HG02798 (cell line): ENCODE measurements at regions not wholly inside any gene's neighbourhood (a gene's known extent, or its start where the extent isn't known, plus 50 kb on each side); places are given as distances from the start of the nearest gene placed in this dataset.

ENCODE experiments used
- ATAC-seq: cut with Tn5 transposase; IDR thresholded peaks from one replicate; pipeline ENCODE4 v1.9.1; 2021; ENCODE audit warnings: mild to moderate bottlenecking; ENCODE audit not compliant: unreplicated experiment, poor library complexity

DNA sequence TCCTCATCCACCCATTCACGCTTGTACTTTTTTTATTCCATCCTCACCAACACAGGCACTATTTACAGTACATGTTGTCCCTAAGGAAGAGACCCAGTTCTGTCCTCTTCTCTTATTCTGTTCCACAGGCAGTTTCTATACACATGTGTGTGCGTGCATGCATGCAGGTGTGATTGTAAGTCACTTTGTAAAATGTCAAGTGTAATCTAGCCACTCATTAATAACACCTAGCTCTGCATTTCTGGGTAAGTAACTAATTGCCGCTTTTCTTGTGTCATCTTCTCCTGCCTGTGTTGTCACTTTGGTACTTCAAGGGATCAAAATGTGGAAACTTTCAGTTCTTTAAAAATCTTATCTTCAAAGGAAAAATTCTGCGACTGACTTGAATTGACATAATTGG is 377.2 kb downstream of the SEC16B start:
- no peak for ATAC-seq

DNA sequence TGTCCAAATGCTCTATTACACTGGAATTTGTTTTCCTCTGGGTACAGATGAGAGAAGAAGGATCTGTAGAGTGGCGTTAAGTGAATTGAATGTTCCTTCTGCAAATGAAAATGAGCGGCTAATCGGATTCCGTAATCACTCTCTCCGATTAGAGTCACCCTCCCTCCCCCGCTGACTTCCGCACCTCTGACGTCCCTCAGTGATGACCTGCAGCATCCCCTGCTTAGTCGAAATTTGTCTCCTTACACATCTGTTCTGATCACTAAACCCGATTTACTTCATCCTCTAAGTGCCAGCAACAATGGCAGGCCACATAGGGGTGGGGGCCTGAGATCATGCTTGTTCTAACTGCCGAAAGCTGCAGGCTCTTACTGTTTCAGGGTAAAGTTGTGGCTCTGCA is 378.7 kb downstream of the SEC16B start:
- no peak for ATAC-seq

DNA sequence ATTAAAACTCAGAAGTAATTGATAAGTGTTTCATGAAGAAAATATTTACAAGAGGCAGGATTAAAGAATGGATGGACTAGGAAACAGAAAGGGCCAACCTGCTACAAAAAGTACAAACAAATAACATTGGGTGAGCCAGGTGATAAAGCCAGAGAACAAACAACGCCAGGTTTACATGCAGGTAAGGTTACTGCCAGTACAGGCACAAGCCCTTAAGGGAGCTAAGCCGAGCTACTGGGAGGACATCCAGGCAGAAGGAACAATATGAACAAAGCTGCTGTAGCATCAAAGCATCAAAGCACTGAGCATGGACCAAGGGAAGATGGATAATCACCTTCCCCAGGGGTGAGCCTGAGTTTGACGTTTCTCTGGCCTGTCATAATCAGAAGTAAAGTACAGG is 380.7 kb downstream of the SEC16B start:
- ATAC-seq: no peak

DNA sequence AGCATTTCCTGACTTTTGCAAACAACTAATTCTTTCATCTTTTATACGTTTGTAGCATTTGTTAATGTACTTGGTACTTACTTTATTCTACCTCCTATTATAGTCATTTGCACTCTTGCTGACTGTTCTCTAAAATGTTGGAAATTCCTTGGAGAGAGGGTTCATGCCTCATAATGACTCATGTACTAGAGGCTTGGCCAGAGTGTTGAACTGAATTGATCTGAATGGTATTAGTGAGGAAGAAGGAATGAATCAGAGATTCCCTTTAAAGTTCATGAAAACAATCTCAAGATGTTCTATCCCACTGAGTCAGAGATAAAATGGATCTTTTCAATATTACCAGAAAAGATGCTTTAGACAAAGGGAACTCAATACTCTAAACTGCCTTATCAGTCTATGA is 383.4 kb downstream of the SEC16B start:
- ATAC-seq: no peak

DNA sequence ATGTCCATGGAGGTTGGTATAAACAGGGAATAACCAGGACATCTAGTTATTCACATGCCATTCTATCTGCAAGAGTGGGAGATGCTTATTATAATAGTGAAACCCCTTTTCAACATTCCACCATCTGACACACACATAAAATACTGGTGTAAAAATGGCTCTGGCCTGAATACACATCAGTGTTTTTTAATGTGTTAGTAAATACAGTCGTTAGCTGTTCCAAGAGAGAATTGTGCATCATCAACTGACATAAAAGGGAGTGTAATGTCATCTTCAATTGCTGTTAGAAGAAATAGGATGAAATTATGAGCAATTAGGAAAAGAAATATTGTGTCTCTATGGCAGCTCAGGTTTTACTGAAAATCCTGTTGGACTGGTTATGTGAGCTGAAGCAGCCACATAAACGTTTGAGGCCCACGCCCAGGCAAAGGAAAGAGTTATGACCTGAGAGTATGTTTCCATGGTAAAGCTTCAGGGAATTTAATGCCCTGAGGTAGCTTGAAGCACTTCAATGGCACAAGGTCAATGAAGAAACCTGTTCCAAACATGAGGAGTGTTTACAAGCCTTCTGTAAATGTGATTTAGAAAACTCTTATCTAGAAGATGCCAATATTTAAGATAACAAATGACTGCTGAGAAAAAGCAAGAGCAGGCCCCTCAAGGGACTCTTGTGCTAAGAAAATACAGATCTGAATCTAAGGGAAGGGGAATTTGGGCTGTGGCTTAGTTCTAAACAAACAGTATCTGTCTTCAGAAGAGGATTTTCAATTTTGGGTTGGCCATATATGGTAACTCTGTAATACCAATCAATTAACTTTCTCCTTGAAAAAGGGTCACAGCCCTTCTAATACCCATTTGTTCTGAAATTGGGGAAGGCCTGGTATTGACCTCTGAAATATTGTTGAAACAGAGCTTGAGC is 384.3 kb downstream of the SEC16B start:
- ATAC-seq: peak; percentile 53

DNA sequence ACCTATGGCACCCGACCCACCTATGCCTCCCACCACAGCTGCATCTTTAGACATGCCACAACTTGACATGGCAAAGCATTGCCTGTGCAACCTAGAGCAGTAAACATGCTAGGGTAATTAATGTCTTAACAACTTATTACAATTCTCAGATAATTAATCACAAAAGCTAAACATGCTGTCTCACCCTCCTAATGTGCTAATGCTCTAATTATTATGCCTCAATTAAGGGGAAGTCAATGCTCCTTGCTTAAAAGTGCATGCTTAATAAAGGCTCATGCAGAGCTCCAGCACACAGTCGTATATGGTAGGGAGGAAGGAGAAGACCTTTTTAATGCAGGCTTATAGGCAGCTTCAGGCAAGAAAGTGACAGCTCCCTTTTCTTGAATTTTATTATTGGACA is 396.0 kb downstream of the SEC16B start:
- no peak for ATAC-seq

DNA sequence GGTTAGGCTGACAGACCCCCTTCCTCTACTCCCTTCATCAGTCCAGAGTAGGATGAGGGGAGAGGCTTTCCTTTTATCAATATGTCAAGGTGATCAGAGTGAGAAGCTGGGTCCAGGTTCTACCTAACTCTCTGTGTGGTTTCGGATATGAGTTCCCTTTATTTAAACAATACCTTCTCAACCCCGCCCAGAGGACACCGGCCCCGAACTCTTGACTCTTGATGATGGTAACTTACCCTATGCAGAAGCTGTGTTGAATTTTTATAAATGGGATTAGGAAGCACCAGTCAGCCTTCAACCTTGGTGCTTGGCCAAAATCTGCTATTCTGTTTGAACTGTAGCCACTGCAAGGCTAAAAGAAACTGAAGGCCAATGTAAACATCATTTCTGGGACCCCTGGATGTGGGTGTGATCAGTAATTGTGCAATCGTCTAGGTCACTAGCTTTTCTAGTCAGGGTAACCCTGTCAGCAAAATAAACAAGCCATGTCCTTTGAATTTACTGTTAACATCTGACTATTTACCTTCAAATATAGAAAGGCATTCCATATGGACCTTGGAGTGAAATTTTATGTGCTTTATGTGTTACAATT is 398.3 kb downstream of the SEC16B start:
- ATAC-seq: no peak

DNA sequence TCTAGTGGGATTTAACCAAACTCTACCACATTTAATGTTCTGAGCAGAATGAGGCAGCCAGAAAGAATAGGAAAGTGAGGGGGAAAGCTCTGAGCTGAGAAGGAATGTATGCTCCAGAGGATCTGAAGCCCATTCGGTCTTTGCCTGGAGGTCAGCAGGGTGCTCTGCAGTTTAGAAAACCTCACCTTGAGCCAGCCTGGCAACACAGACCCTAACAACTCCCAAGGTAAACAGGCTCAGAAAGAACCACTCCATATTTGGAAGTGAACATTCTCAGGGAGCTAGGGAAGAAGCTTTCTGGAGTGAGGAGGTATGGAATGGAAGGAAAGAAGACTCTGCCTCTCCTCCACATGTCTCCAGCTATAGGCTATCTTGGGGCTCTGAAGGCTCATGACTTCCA is 398.8 kb downstream of the SEC16B start:
- no peak for ATAC-seq

DNA sequence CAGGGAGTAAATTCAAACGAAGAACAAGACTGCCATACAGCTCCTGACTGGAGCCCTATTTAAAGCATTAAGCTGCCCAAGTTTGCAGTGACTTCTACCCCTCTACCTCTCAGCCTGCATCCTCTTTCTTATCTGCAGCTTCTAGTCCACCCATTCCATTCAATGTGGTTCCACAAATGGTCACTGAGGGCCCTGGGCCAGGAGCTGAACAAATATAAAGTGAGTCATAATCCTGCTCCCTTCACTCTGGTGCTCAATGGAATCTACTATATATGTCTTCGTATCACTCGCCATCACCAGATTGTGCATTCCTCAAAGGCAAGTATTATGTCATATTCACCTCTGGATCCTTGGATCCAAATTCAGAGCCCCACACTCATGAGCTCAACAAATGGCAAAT is 398.7 kb downstream of the BRINP2 start:
- no peak for ATAC-seq

DNA sequence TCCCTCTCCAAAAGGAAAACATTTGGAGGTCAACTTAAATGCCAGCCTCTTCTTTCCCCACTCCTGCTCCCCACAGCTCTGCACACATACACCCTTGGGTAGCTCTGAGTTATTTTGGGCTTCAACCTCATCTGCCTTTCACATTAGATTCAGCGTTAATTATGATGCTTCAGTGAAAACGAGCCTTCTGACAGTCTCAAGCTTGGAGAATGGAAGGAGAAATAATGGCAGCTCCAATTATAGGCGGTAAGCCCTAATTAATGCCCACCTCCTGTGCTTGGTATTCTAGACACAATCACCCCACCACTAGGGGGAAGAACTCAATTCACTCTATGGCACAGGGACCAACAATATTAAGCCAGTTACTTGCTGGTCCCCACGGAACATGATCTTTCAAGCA is 397.9 kb downstream of the BRINP2 start:
- ATAC-seq: no peak

DNA sequence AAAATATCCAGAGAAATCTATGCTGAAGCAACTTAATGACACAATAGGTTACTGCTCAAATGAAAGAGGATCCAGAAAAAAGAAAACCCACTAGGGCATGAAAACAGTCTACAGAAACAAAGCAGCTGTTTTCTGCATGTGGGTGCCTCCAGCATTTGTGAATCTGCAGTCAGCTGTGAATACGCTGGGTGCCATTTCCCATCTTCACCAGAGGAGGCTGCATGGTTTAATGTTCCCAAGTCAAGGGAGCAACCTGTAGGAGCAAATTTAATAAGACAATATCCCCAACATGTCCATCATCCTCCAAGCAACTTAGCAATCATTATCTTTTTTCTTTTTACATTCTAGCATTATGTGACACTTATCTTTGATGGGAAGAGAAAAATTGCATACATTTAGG is 396.6 kb downstream of the BRINP2 start:
- ATAC-seq: no peak

DNA sequence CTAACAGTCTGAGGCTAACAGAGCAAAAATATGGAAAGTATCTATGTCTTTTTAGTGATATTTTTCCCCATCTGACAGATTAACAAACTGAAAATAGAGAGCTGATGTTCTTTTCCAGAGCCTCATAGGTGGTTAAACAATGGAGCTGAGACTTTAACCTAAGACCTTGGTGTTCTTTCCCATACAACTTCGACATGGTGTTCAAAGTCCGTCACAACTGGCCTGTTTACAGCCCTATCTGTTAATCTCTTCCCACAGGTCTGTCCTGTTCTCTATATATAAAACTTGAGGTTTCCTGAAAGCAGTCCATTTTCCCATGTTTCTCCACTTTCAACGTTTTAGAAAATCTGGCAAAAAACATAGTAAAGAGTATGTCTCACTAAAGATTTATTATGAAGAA is 395.7 kb downstream of the BRINP2 start:
- no peak for ATAC-seq

DNA sequence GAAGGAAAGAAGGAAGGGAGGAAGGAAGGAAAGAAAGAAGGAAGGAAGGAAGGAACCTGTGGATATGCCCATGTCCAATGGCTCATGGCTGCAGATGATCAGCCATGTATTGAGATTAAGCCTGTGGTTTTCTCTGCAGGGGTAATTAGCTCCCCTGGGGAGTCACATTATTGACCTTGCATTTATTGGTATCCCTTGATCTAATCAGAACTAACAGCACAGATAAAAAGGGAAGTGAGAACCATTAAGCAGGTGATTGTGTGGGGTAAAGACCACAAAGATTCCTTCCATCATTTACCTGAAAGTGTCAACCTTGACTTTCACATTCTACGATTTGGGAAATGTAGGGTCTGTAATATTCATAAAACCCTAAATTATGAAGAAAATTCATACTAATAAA is 390.7 kb downstream of the BRINP2 start:
- ATAC-seq: peak; percentile 39

DNA sequence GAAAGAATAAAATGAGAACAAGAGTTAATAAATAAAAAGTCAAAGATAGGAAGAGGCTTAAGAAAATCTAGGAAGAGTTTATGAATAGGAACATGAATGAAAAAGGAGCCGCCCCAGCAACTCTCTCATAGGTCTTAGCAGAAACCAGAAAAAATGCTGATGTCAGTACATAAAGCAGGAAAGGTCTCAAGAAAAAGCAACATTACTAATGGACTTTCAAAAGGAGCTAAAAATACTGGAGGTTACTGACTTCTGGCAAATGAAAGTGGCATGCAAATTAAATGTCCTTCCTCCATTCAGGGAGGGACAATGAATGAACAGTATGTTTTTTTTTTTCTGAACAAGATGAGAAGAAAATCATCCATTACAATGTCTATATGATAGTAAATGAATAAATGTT is 387.6 kb downstream of the BRINP2 start:
- ATAC-seq: no peak

DNA sequence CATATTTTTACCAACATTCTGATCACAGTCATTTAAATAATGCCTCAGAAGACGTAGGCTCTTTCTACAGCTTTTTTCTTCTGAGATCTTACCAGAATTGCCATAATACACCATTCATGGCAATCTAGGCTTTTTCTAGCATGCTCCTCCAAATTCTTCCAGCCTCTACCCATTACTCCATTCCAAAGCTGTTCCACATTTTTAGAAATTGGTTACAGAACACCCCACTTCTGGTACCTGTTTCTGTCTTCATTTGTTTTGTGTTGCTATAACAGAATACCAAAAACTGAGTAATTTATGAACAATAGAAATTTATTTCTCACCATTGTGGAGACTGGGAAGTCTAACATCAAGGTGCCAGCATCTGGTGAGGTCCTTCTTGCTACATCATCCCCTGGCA is 385.4 kb downstream of the BRINP2 start:
- no peak for ATAC-seq

DNA sequence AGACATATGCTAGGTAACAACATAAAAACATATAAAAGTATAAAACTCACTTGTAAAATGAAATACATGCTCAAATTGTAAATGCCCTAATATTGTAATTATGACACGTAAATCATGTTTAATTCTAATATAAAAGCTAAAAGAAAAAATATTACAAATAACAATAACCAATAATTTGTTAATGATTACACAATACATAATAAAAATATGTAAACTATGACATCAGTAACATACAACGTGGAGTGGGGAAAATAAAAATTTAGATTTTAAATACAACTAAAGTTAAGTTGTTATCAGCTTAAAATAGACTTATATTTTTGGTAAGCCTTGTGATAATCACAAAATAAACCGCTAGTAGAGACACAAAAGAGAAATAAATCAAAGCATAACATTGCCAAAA is 376.4 kb downstream of the BRINP2 start:
- no peak for ATAC-seq

DNA sequence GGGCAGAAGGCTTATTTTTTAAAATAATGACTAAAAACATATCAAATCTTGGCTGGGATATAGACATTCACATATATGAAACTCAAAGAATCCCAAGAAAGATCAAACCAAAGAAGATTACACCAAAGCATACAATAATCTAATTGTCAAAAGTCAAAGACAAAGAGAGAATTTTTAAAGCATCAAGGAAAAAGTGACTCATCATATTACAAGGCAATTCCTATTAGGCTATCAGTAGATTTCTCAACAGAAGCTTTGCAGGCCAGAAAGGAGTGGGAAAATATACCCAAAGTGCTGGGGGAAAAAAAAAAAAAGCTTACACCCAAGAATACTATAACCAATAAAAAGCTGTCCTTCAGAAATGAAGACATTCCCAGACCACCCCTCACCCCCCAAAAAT is 375.6 kb downstream of the BRINP2 start:
- ATAC-seq: no peak

DNA sequence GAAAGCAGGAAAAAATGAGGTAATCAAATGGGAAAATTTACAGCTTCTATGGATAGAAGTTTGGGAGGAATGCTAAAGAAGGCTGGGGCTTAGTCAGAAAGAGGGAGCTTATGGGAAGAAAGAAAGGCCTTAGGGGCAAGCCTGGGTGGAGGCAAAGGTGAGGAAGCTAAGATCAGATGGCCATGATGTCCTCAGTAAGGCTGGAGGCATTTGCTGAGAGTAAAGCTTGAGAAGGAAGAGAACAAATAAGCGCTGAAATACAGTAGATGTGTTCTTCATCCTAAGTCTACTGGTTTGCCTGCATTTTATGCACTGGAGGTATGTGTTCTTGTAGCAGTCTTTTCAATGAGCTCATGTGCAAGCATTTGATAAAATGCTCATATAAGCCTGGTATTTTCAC is 355.4 kb downstream of the BRINP2 start:
- no peak for ATAC-seq

DNA sequence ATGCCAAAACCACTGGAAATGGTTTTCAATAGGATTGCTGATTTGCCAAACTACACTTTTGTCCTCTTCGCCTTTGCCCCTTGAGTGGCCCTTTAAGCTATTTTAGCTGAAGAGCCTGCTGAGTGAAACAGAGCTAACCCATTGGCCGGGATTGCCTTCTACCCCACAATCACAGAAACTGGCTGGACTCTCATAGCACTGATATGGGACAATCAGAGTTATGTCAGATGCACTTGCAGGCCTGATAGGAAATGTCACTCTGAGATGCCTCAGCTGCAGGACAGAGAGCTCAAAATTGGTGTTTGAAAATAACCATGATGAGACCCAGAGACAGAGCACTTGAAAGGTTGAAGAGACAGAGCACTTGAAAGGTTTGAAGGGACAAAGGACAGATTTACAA is 354.4 kb downstream of the BRINP2 start:
- no peak for ATAC-seq

DNA sequence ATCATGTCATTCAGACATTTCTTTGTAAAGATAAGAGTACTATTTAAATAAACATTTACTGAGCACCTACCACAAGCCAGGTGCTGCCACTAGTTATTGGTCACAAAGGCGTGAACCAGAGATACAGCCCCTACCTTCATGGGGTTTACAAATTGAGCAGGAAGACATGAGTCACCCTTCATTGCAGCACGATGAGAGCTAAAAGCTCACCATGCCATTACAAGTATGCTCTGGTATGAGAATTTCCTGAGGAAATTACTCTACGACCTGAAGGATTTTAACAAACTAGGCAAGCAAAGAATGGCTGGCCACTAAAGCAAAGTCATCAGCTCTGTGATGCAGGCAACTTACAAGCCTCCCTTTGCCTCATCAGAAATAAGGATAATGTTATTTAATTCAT is 346.8 kb downstream of the BRINP2 start:
- ATAC-seq: no peak

DNA sequence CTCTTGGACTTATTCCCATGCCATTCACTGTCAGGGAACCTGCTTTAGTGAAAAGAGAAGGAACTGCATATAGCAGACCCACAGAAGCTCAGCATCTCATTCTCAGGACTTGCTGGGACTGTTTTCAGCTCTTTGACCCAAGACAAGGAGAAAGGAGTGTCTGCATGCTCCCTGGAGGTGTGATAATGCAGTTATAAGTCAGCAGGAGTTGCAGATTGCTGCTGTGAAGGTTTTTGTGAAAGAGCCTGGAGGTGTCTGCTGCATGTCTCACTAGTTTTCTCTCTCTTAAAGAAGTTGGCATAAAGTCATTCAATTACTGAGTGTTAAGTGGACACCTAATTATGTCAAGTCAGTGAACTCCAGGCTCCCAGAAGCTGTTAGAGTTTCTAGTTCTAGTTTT is 343.4 kb downstream of the BRINP2 start:
- ATAC-seq: no peak

DNA sequence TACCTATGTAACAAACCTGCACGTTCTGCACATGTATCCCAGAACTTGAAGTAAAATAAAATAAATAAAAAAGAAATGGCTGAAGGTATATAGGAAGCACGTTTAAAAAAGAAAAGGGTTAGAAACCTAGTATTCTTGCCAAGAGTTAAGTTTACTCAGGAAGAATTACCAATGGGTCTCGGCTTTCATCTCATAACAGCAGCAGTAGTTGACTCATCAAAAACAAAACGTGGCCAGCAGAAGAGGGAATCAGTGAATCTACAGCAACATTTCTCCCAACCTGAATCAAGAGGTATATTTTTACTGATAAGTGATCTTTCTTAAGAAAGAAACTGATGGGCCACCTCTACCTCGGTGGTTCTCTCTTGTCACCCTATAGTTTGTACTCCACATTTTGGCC is 340.3 kb downstream of the BRINP2 start:
- no peak for ATAC-seq
